ENCODE measurements at regions not wholly inside any gene's neighbourhood (a gene's known extent, or its start where the extent isn't known, plus 50 kb on each side); places are given as distances from the start of the nearest gene placed in this dataset.

GRCh38 chr11:87780068-87780413, 395.2 kb downstream of the RAB38 start:
- TF ChIP-seq YY1 (IDR thresholded peaks at IDR 0.05; ENCODE audit: insufficient read depth, insufficient read length) (no peak), ZNF274 (IDR thresholded peaks at IDR 0.05; ENCODE audit: low read depth, low read length) (no peak)
